Naive B cell (primary cell): ENCODE measurements at regions not wholly inside any gene's neighbourhood (a gene's known extent, or its start where the extent isn't known, plus 50 kb on each side); places are given as distances from the start of the nearest gene placed in this dataset.

Experiments used
- ATAC-seq, 2 donors: fragments of 150-1000 bp; cut with Tn5 transposase; 2 replicates each; pipeline ENCODE4 v1.10.0; 2021; ENCODE audit warnings: low read depth in 2 of 2, mild to moderate bottlenecking in 2 of 2, moderate library complexity in 2 of 2
- DNase-seq: peaks from one replicate; pipeline ENCODE4 v3.0.0; 2022
- H3K27ac Mint-ChIP-seq, 6 donors: one replicate each; pipeline ENCODE4 v1.8.0; 2020 to 2022; ENCODE audit warnings: mild to moderate bottlenecking in 6 of 6, mixed read lengths in 6 of 6, moderate library complexity in 5 of 6, inconsistent platforms in 2 of 6
- H3K27me3 Mint-ChIP-seq, 3 donors: one replicate each; pipeline ENCODE4 v1.8.0; 2021 to 2022; ENCODE audit warnings: mixed read lengths in 3 of 3, mild to moderate bottlenecking in 1 of 3
- H3K36me3 Mint-ChIP-seq, 2 donors: one replicate each; pipeline ENCODE4 v1.8.0; 2020 to 2022; ENCODE audit warnings: mixed read lengths in 2 of 2, inconsistent platforms in 1 of 2, mild to moderate bottlenecking in 1 of 2
- H3K4me1 Mint-ChIP-seq, 3 donors: one replicate each; pipeline ENCODE4 v1.8.0; 2020 to 2022; ENCODE audit warnings: mixed read lengths in 3 of 3, inconsistent platforms in 1 of 3, mild to moderate bottlenecking in 1 of 3, moderate library complexity in 1 of 3
- H3K4me3 Mint-ChIP-seq, 8 donors: one replicate each; pipeline ENCODE4 v1.8.0; 2020 to 2022; ENCODE audit warnings: mild to moderate bottlenecking in 8 of 8, mixed read lengths in 8 of 8, moderate library complexity in 8 of 8, inconsistent platforms in 2 of 8
- H3K9me3 Mint-ChIP-seq, 7 donors: one replicate each; pipeline ENCODE4 v1.8.0; 2020 to 2022; ENCODE audit warnings: mixed read lengths in 7 of 7, mild to moderate bottlenecking in 5 of 7, inconsistent platforms in 2 of 7, moderate library complexity in 1 of 7

- Mint-ChIP-seq H3K4me3 (no peak overlapping the region), H3K27ac (no peak overlapping the region), H3K36me3 (peaks cover 12 to 23% of the 10 kb centered on the region in 2 donors), H3K9me3 (no peaks in the 10 kb centered on the region), H3K27me3 (no peaks in the 10 kb centered on the region), H3K4me1 (peaks cover 0 to 6% (median 5%) of the 10 kb centered on the region in 3 donors)
- DNase-seq (no peak), ATAC-seq (no peak)
Measured at GRCh38 chr1:222938986-222939385, 124.1 kb downstream of the DISP1 start.

- peak overlapping the region in 2 of 6 donors; percentile 33 to 39 for H3K27ac Mint-ChIP-seq
- H3K4me3 Mint-ChIP-seq: no peak overlapping the region
- peaks cover 0 to 6% (median 4%) of the 10 kb centered on the region in 3 donors for H3K4me1 Mint-ChIP-seq
- peaks cover 18 to 28% of the 10 kb centered on the region in 2 donors for H3K36me3 Mint-ChIP-seq
- H3K9me3 Mint-ChIP-seq: no peaks in the 10 kb centered on the region
- no peak for ATAC-seq
- no peaks in the 10 kb centered on the region for H3K27me3 Mint-ChIP-seq
- DNase-seq: no peak
Measured at GRCh38 chr1:222940095-222940494, 125.3 kb downstream of the DISP1 start.

GRCh38 chr1:222940906-222941305, 126.1 kb downstream of the DISP1 start:
- peak overlapping the region in 1 of 6 donors; percentile 9 for H3K27ac Mint-ChIP-seq
- peaks cover 0 to 6% (median 0%) of the 10 kb centered on the region in 3 donors for H3K4me1 Mint-ChIP-seq
- no peaks in the 10 kb centered on the region for H3K9me3 Mint-ChIP-seq
- H3K4me3 Mint-ChIP-seq: peak overlapping the region in 1 of 8 donors; percentile 10
- peaks cover 20 to 28% of the 10 kb centered on the region in 2 donors for H3K36me3 Mint-ChIP-seq
- ATAC-seq (no peak), DNase-seq (no peak)
- no peaks in the 10 kb centered on the region for H3K27me3 Mint-ChIP-seq

- Mint-ChIP-seq H3K9me3 (no peaks in the 10 kb centered on the region), H3K36me3 (peaks cover 20 to 29% of the 10 kb centered on the region in 2 donors), H3K27me3 (no peaks in the 10 kb centered on the region), H3K4me3 (no peak overlapping the region), H3K4me1 (peaks cover 0 to 6% (median 0%) of the 10 kb centered on the region in 3 donors), H3K27ac (no peak overlapping the region)
- DNase-seq: no peak
- no peak for ATAC-seq
Measured at GRCh38 chr1:222941425-222941824, 126.6 kb downstream of the DISP1 start.

- Mint-ChIP-seq H3K27ac (peak overlapping the region in 2 of 6 donors; percentile 16 to 62), H3K27me3 (no peaks in the 10 kb centered on the region), H3K4me1 (peaks cover 7 to 14% (median 7%) of the 10 kb centered on the region in 3 donors), H3K36me3 (peaks cover 20 to 21% of the 10 kb centered on the region in 2 donors), H3K9me3 (no peaks in the 10 kb centered on the region), H3K4me3 (no peak overlapping the region)
- ATAC-seq (no peak), DNase-seq (no peak)
Measured at GRCh38 chr1:222946436-222946835, 131.6 kb downstream of the DISP1 start.

- H3K27ac Mint-ChIP-seq: peak overlapping the region in 1 of 6 donors; percentile 54
- no peak for ATAC-seq
- H3K27me3 Mint-ChIP-seq: no peaks in the 10 kb centered on the region
- no peaks in the 10 kb centered on the region for H3K9me3 Mint-ChIP-seq
- no peak for DNase-seq
- H3K4me3 Mint-ChIP-seq: no peak overlapping the region
- peaks cover 12 to 20% of the 10 kb centered on the region in 2 donors for H3K36me3 Mint-ChIP-seq
- H3K4me1 Mint-ChIP-seq: peaks cover 7 to 10% (median 7%) of the 10 kb centered on the region in 3 donors
Measured at GRCh38 chr1:222948079-222948478, 133.2 kb downstream of the DISP1 start.

GRCh38 chr1:222950892-222951291, 136.1 kb downstream of the DISP1 start:
- DNase-seq (no peak), ATAC-seq (no peak)
- Mint-ChIP-seq H3K36me3 (peaks cover 7 to 19% of the 10 kb centered on the region in 2 donors), H3K27me3 (no peaks in the 10 kb centered on the region), H3K4me1 (peaks cover 7 to 16% (median 10%) of the 10 kb centered on the region in 3 donors), H3K27ac (no peak overlapping the region), H3K4me3 (no peak overlapping the region), H3K9me3 (no peaks in the 10 kb centered on the region)

GRCh38 chr1:222953585-222953984, 138.7 kb downstream of the DISP1 start:
- peak overlapping the region in 1 of 6 donors; percentile 69 for H3K27ac Mint-ChIP-seq
- ATAC-seq (no peak), DNase-seq (no peak)
- H3K36me3 Mint-ChIP-seq: peaks cover 11 to 18% of the 10 kb centered on the region in 2 donors
- peaks cover 2 to 6% (median 4%) of the 10 kb centered on the region in 3 donors for H3K4me1 Mint-ChIP-seq
- H3K4me3 Mint-ChIP-seq: no peak overlapping the region
- no peaks in the 10 kb centered on the region for H3K27me3 Mint-ChIP-seq
- no peaks in the 10 kb centered on the region for H3K9me3 Mint-ChIP-seq

GRCh38 chr1:222955964-222956363, 141.1 kb downstream of the DISP1 start:
- Mint-ChIP-seq H3K4me1 (peaks cover 0 to 7% (median 6%) of the 10 kb centered on the region in 3 donors), H3K27me3 (no peaks in the 10 kb centered on the region), H3K9me3 (peaks cover 0 to 4% (median 0%) of the 10 kb centered on the region in 7 donors), H3K27ac (no peak overlapping the region), H3K36me3 (peaks cover 22 to 29% of the 10 kb centered on the region in 2 donors), H3K4me3 (no peak overlapping the region)
- DNase-seq (no peak), ATAC-seq (no peak)

GRCh38 chr1:222956601-222957000, 141.8 kb downstream of the DISP1 start:
- H3K27me3 Mint-ChIP-seq: no peaks in the 10 kb centered on the region

GRCh38 chr1:222967466-222968240, 152.8 kb downstream of the DISP1 start:
- no peak for ATAC-seq
- Mint-ChIP-seq H3K4me3 (no peak overlapping the region), H3K4me1 (peaks cover 11 to 31% (median 20%) of the 10 kb centered on the region in 3 donors), H3K27ac (peak overlapping the region in 1 of 6 donors; percentile 45), H3K9me3 (peaks cover 0 to under 1% (median 0%) of the 10 kb centered on the region in 7 donors), H3K27me3 (no peaks in the 10 kb centered on the region), H3K36me3 (no peaks in the 10 kb centered on the region)
- DNase-seq: no peak

More at GRCh38 chr1:222956601-222957000, 141.8 kb downstream of the DISP1 start:
- no peak for ATAC-seq
- Mint-ChIP-seq H3K36me3 (peaks cover 22 to 29% of the 10 kb centered on the region in 2 donors), H3K27ac (no peak overlapping the region), H3K4me3 (no peak overlapping the region), H3K4me1 (peaks cover 0 to 7% (median 6%) of the 10 kb centered on the region in 3 donors), H3K9me3 (peaks cover 0 to 4% (median 0%) of the 10 kb centered on the region in 7 donors)
- DNase-seq: no peak

GRCh38 chr1:222970040-222970439, 155.2 kb downstream of the DISP1 start:
- Mint-ChIP-seq H3K4me3 (no peak overlapping the region), H3K4me1 (peaks cover 10 to 21% (median 10%) of the 10 kb centered on the region in 3 donors), H3K27me3 (no peaks in the 10 kb centered on the region), H3K36me3 (no peaks in the 10 kb centered on the region), H3K27ac (no peak overlapping the region), H3K9me3 (no peaks in the 10 kb centered on the region)
- DNase-seq: no peak
- no peak for ATAC-seq

- ATAC-seq: no peak
- peaks cover 5 to 15% (median 5%) of the 10 kb centered on the region in 3 donors for H3K4me1 Mint-ChIP-seq
- H3K9me3 Mint-ChIP-seq: no peaks in the 10 kb centered on the region
- peaks cover 0 to 4% of the 10 kb centered on the region in 2 donors for H3K36me3 Mint-ChIP-seq
- peak overlapping the region in 1 of 6 donors; percentile 28 for H3K27ac Mint-ChIP-seq
- no peak for DNase-seq
- no peak overlapping the region for H3K4me3 Mint-ChIP-seq
- no peaks in the 10 kb centered on the region for H3K27me3 Mint-ChIP-seq
Measured at GRCh38 chr1:222970711-222971110, 155.9 kb downstream of the DISP1 start.

- DNase-seq: no peak
- peak overlapping the region in 1 of 6 donors; percentile 28 for H3K27ac Mint-ChIP-seq
- no peak for ATAC-seq
- H3K36me3 Mint-ChIP-seq: peaks cover 0 to 4% of the 10 kb centered on the region in 2 donors
- H3K4me1 Mint-ChIP-seq: peaks cover 1 to 11% (median 3%) of the 10 kb centered on the region in 3 donors
- H3K9me3 Mint-ChIP-seq: no peaks in the 10 kb centered on the region
- H3K27me3 Mint-ChIP-seq: no peaks in the 10 kb centered on the region
- H3K4me3 Mint-ChIP-seq: no peak overlapping the region
Measured at GRCh38 chr1:222971146-222971545, 156.3 kb downstream of the DISP1 start.
